ENCODE measurements at regions not wholly inside any gene's neighbourhood (a gene's known extent, or its start where the extent isn't known, plus 50 kb on each side); places are given as distances from the start of the nearest gene placed in this dataset.
"Not testable (repeated sequence)": the region's sequence is repeated elsewhere in the genome, so short reads cannot be mapped to it uniquely, and the experiment has no call there.

GRCh38 chr4:26175006-26175786 lies 145.6 kb upstream of the RBPJ start:
- DNase-seq (ENCODE audit: low read depth) = no peak

GRCh38 chr4:26175905-26176470 lies 144.8 kb upstream of the RBPJ start:
- no peak for DNase-seq (ENCODE audit: low read depth)

DNA sequence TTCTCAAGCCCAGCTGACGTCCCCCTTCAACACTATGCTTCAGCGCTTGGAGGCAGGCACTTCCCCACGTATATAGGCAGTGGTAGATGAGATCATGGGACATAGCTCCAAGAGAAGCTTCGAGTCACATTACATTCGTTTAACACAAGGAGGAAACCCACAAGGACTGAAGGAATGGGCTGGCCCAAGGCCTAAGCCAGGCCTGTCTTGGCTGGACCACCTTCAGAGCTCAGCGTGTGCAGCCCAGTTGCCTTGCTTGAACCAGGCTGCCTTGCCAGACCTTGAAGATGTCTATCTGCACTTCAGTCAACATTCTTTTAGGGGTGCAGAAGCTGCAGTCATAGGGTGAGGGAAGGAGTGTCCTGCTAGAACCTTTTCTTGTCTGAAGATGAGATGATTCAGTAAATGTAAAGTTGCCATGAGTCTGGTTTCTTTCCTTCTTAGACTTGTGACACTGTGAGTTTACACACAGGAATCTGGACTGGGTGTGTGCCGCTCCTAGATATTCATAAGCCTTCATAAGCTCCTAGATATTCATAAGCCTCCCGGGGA lies 144.1 kb upstream of the RBPJ start:
- DNase-seq (ENCODE audit: low read depth) = peak; percentile 82

DNA sequence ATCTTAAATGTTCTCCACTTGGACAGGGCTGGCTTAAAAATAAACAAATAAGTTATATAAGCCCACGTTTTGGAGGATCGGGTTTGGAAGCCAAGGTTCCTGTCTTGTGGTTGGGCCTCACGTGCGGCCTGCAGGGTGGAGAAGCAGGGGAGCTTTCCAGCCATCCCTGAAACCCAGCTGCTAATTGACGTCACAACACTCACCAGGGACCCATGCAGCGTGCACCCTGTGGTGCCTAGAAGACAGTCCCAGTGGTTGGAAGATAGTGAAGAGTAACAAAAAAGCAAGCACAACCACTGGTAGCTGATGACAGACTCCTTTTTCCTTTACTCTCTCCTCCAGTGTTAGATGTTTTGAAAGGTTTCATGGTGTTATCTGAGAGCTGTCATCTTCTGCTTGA lies 142.0 kb upstream of the RBPJ start:
- DNase-seq (ENCODE audit: low read depth) = no peak

- DNase-seq (ENCODE audit: low read depth) = no peak
Observed at GRCh38 chr4:26179316-26179760, 141.5 kb upstream of the RBPJ start.

GRCh38 chr4:26181616-26182015 lies 139.2 kb upstream of the RBPJ start:
- DNase-seq (ENCODE audit: low read depth) = peak; percentile 44

- DNase-seq (ENCODE audit: low read depth) = peak; percentile 57
Observed at GRCh38 chr4:26183017-26183416, 137.8 kb upstream of the RBPJ start.

GRCh38 chr4:26185436-26185835 lies 135.4 kb upstream of the RBPJ start:
- no peak for DNase-seq (ENCODE audit: low read depth)

- DNase-seq (ENCODE audit: low read depth) = peak; percentile 73
Observed at GRCh38 chr4:26191353-26191752, 129.5 kb upstream of the RBPJ start.

DNA sequence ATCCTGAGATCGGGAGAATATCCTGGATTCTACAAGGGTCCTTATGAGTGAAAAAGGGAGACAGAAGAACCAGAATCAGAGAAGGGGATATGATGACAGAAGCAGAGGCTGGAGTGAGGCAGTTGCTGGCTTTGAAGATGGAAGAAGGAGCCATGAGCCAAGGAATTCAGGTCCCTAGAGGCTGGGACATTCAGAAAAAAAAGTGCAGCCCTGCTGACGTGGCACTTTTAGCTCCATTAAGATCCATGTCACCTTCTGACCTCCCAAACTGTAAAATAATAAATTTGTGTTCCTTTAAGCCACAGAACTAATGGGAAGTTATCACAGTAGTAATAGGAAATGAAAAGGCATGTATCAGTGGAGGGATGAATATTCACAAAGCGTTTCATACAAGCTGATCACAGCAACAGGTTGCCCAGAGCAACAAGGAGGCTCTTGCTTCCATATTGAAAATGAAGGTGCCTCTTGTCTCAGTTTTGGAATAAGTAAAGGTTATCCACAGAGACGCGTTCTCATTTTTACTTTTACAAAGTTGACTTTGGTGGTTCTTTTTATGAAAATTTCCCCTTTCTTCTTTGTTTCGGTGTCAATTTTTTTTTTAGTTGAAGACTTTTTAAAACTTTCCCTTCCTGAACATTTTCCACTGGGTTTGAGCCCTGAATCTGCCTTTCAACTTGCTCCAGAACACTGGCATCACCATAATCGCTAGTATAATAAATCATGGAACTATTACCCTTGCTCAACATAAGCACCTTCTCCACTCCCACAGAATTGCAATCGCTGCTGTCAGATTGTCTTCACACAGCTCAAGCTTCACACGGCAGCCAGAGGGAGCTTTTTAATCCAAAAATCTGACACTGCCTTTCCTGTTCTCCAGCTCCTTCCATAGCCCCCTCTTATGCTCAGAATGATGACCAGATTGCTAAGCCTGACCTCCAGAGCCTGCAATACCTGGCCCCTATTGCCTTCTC lies 127.6 kb upstream of the RBPJ start:
- peak; percentile 71 for DNase-seq (ENCODE audit: low read depth)

- DNase-seq (ENCODE audit: low read depth) = no peak
Observed at GRCh38 chr4:26194764-26195163, 126.0 kb upstream of the RBPJ start.

DNA sequence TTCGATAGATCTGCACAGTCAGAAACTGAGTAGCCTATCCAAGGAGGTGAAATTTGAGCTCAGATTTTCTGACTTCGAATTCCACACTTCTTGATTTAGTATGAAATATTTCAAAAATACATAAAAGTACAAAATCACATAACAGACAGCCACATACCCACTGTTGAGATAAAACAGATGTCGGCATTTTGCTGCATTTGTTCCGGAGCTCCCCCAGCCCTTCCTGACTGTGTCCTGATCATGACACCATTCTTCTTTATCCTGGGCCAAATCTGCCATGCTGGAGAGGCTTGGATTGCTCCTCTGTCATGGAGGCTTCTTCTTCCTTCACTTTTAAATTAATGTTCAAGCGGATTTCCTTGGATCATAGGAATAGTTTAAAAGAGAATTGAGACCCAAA lies 124.2 kb upstream of the RBPJ start:
- DNase-seq (ENCODE audit: low read depth) = no peak

- DNase-seq (ENCODE audit: low read depth) = peak; percentile 83
Observed at GRCh38 chr4:26197018-26197779, 123.6 kb upstream of the RBPJ start.

DNA sequence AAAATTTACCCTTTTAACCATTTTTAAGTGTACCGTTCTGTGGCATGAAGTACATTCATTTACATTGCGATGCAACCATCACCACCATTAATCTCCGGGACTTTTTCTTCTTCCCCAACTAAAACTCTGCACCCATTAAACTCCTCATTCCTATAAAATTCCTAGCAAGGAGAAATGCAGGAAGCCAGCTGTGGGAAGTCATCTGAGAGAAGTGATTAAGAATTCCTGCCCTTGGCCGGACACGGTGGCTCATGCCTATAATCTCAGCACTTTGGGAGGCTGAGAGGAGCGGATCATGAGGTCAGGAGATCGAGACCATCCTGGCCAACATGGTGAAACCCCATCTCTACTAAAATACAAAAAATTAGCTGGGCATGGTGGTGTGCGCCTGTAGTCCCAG lies 121.9 kb upstream of the RBPJ start:
- not testable (repeated sequence) for DNase-seq (ENCODE audit: low read depth)

- no peak for DNase-seq (ENCODE audit: low read depth)
Observed at GRCh38 chr4:26199596-26199995, 121.2 kb upstream of the RBPJ start.

- DNase-seq (ENCODE audit: low read depth) = no peak
Observed at GRCh38 chr4:26201120-26201519, 119.7 kb upstream of the RBPJ start.

DNA sequence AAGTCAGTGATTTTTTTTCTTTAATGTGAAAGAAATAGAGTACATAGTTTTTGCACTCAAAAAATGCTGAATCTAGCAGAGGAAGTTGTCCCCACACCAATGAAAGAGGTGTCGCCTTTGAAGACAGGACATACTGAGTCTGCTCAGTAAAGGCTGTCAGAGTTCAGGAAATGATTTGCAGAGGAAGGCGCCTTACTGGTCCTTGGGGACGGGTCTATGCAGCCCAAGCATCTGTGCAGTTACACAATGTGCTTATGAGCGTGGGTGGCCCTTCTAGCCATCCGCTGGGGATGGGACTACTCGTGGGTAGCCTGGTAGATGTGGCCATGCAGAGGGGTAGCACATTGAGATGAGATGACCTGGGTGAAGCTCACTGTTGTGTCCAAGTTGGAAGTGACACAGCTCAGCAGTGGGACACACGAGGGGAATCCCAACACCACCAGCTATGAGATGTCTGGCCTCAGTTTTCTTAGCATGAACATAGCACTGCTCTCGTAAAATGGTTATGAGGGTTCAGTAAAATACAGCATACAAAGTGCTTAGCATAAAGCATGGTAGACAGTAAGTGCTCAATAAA lies 116.5 kb upstream of the RBPJ start:
- no peak for DNase-seq (ENCODE audit: low read depth)

GRCh38 chr4:26204911-26205370 lies 115.9 kb upstream of the RBPJ start:
- no peak for DNase-seq (ENCODE audit: low read depth)

DNA sequence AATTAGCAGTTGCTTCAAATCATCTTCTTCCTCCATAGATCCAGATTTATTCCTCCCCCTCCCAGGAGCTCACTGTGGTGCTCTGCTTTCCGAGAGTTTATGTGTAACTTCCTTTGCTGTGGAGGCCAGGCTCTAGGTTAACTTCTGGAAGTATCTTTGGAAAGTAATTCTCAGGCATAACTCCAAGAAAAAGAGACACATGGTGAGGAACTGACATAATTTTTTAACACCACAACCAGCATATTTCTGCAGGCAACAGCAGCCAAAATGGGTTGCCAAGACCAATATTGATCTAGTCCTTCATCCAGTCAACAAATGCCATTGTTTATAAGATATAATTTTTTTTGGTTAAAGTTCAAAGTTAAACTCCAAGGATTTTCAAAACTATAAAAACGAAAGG lies 114.5 kb upstream of the RBPJ start:
- DNase-seq (ENCODE audit: low read depth) = no peak

- DNase-seq (ENCODE audit: low read depth) = no peak
Observed at GRCh38 chr4:26206999-26207398, 113.8 kb upstream of the RBPJ start.

- DNase-seq (ENCODE audit: low read depth) = no peak
Observed at GRCh38 chr4:26207631-26208030, 113.2 kb upstream of the RBPJ start.
